ENCODE measurements at regions not wholly inside any gene's neighbourhood (a gene's known extent, or its start where the extent isn't known, plus 50 kb on each side); places are given as distances from the start of the nearest gene placed in this dataset.

- intact Hi-C loops (cut with micrococcal nuclease): no loop called here
- H3K9me2 ChIP-seq (ENCODE audit: insufficient read depth): no peaks in the 10 kb centered on the region
- H3K4me2 ChIP-seq (ENCODE audit: low read length): no peak overlapping the region
- ChIA-PET POLR2A (no interaction called here), RAD21 (ENCODE audit: low non-redundant PET in 1 of 2, low total read pairs in 2 of 2, uncharacterized antibody in 2 of 2, unreplicated experiment in 2 of 2) (no interaction called here), CTCF (no interaction called here)
- no peak overlapping the region for H3K27ac ChIP-seq (ENCODE audit: low read depth, low read length)
- no peaks in the 10 kb centered on the region for H3K79me2 ChIP-seq (ENCODE audit: insufficient read depth, low read length)
- H3K4me1 ChIP-seq (ENCODE audit: control insufficient read depth in 1 of 2, insufficient read depth in 2 of 2, low read length in 2 of 2): peaks cover 0 to 2% of the 10 kb centered on the region in 2 experiments; a peak in 1 of 4 replicates
- H2AFZ ChIP-seq (ENCODE audit: low read depth, low read length, poor library complexity, severe bottlenecking): no peak overlapping the region
- H3K36me3 ChIP-seq (ENCODE audit: control insufficient read depth in 1 of 2, insufficient read depth in 2 of 2, low read length in 2 of 2): no peaks in the 10 kb centered on the region
- DNase-seq (ENCODE audit: low read depth, low spot score) (no peak), ATAC-seq (no peak)
- H3K9me3 ChIP-seq (ENCODE audit: control insufficient read depth in 1 of 2, insufficient read depth in 1 of 2, low read depth in 1 of 2, low read length in 2 of 2): no peaks in the 10 kb centered on the region
- H3K4me3 ChIP-seq (replicated peaks in 1 of 2; ENCODE audit: low read depth in 1 of 2, low read length in 2 of 2): no peak overlapping the region
- TF ChIP-seq ZBTB33 (IDR thresholded peaks at IDR 0.05; ENCODE audit: extremely low read depth, insufficient replicate concordance, low read length) (no peak), SP1 (IDR thresholded peaks at IDR 0.05; ENCODE audit: low read depth) (no peak), CEBPB (IDR thresholded peaks at IDR 0.05; ENCODE audit: low read depth) (no peak), ZNF274 (IDR thresholded peaks at IDR 0.05; ENCODE audit: low read depth, low read length) (no peak), EGR1 (IDR thresholded peaks at IDR 0.05; ENCODE audit: low read depth) (no peak), SRF (IDR thresholded peaks at IDR 0.05; ENCODE audit: low read depth) (no peak), EZH2phosphoT487 (IDR thresholded peaks at IDR 0.05; ENCODE audit: borderline replicate concordance) (no peak), EZH2 (IDR thresholded peaks at IDR 0.05) (no peak), REST (IDR thresholded peaks at IDR 0.05; ENCODE audit: low read depth) (no peak), YY1 (IDR thresholded peaks at IDR 0.05; ENCODE audit: extremely low read depth, insufficient replicate concordance, low read depth, low read length) (no peak), TCF7L2 (IDR thresholded peaks at IDR 0.05; ENCODE audit: borderline replicate concordance, extremely low read depth, insufficient read depth, insufficient read length) (no peak), FOSL1 (IDR thresholded peaks at IDR 0.05; ENCODE audit: low read depth) (no peak), RAD21 (IDR thresholded peaks at IDR 0.05; ENCODE audit: low read depth) (no peak), ATF3 (IDR thresholded peaks at IDR 0.05) (no peak), CBX3 (IDR thresholded peaks at IDR 0.05; ENCODE audit: low read depth) (no peak), POLR2A (IDR thresholded peaks at IDR 0.05; ENCODE audit: borderline replicate concordance, extremely low read depth, insufficient read depth, insufficient read length) (no peak), SIN3A (IDR thresholded peaks at IDR 0.05; ENCODE audit: low read depth) (no peak)
- TF ChIP-seq, protein P1, sequence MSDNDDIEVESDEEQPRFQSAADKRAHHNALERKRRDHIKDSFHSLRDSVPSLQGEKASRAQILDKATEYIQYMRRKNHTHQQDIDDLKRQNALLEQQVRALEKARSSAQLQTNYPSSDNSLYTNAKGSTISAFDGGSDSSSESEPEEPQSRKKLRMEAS (IDR thresholded peaks at IDR 0.05): no peak
- TF ChIP-seq, protein P2, sequence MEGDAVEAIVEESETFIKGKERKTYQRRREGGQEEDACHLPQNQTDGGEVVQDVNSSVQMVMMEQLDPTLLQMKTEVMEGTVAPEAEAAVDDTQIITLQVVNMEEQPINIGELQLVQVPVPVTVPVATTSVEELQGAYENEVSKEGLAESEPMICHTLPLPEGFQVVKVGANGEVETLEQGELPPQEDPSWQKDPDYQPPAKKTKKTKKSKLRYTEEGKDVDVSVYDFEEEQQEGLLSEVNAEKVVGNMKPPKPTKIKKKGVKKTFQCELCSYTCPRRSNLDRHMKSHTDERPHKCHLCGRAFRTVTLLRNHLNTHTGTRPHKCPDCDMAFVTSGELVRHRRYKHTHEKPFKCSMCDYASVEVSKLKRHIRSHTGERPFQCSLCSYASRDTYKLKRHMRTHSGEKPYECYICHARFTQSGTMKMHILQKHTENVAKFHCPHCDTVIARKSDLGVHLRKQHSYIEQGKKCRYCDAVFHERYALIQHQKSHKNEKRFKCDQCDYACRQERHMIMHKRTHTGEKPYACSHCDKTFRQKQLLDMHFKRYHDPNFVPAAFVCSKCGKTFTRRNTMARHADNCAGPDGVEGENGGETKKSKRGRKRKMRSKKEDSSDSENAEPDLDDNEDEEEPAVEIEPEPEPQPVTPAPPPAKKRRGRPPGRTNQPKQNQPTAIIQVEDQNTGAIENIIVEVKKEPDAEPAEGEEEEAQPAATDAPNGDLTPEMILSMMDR (IDR thresholded peaks at IDR 0.05 in 2 of 3, conservative IDR thresholded peaks at IDR 0.05 in 1 of 3; ENCODE audit: borderline replicate concordance in 1 of 3, insufficient read depth in 1 of 3, low read depth in 2 of 3, low read length in 2 of 3): no peak
- no TSS peak for BruUV-seq (replicated peaks)
- no peaks in the 10 kb centered on the region for H3K27me3 ChIP-seq (ENCODE audit: insufficient read depth, low read length)
- H3K9ac ChIP-seq (ENCODE audit: low read length): no peak overlapping the region
- no peaks in the 10 kb centered on the region for H4K20me1 ChIP-seq (ENCODE audit: insufficient read depth)
These were observed 57.6 kb upstream of the CACUL1 start for GRCh38 chr10:118812393-118812740.

All from HCT116 (cell line).